ENCODE measurements at regions not wholly inside any gene's neighbourhood (a gene's known extent, or its start where the extent isn't known, plus 50 kb on each side); places are given as distances from the start of the nearest gene placed in this dataset.

DNA sequence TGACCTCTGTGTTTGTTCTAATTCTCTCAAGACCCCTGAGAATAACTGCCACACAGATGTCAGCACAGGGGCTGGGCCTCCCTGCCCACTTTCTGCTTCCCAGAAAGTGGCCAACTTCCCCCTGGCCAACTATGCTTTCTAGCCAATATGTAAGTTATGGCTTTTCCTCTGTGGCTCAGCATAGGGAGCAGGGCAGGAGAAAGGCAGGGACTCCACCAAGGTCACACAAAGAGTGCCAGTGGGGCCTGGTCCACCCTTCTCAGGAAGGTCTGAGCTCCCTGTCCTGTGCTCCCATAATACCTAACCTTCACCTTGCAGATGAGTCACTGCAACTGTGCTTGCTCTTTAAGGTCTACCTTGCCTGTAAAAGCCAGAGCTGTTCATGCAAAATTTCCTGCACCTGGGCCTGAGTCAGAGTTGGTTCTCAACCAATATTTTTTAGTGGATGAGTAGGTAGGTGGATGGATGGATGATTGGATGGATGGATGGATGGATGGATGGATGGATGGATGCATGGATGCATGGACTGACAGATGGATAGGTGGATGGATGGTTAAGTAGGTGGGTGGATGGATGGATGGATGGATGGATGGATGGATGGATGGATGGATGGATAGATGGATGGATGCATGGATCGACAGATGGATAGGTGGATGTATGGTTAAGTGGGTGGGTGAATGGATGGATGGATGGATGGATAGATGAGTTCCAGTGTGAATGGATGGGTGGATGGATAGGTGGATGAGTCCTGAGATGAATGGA is 64.2 kb downstream of the DIO3 start:
- Histone ChIP-seq H3K27me3 (ENCODE audit: insufficient read depth, poor library complexity, severe bottlenecking) (no peaks in the 10 kb centered on the region), H3K4me3 (ENCODE audit: severe bottlenecking) (no peak overlapping the region), H3K4me1 (ENCODE audit: insufficient read depth, poor library complexity, severe bottlenecking) (peaks cover 3% of the 10 kb centered on the region), H3K9me3 (ENCODE audit: severe bottlenecking) (no peaks in the 10 kb centered on the region), H3K36me3 (ENCODE audit: low read depth) (no peaks in the 10 kb centered on the region), H3K27ac (ENCODE audit: poor library complexity, severe bottlenecking) (no peak overlapping the region)
- ATAC-seq (ENCODE audit: low read depth) (no peak), DNase-seq (ENCODE audit: low spot score) (no peak)
- TF ChIP-seq, protein P1, sequence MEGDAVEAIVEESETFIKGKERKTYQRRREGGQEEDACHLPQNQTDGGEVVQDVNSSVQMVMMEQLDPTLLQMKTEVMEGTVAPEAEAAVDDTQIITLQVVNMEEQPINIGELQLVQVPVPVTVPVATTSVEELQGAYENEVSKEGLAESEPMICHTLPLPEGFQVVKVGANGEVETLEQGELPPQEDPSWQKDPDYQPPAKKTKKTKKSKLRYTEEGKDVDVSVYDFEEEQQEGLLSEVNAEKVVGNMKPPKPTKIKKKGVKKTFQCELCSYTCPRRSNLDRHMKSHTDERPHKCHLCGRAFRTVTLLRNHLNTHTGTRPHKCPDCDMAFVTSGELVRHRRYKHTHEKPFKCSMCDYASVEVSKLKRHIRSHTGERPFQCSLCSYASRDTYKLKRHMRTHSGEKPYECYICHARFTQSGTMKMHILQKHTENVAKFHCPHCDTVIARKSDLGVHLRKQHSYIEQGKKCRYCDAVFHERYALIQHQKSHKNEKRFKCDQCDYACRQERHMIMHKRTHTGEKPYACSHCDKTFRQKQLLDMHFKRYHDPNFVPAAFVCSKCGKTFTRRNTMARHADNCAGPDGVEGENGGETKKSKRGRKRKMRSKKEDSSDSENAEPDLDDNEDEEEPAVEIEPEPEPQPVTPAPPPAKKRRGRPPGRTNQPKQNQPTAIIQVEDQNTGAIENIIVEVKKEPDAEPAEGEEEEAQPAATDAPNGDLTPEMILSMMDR (IDR thresholded peaks at IDR 0.05; ENCODE audit: poor library complexity, severe bottlenecking): no peak

DNA sequence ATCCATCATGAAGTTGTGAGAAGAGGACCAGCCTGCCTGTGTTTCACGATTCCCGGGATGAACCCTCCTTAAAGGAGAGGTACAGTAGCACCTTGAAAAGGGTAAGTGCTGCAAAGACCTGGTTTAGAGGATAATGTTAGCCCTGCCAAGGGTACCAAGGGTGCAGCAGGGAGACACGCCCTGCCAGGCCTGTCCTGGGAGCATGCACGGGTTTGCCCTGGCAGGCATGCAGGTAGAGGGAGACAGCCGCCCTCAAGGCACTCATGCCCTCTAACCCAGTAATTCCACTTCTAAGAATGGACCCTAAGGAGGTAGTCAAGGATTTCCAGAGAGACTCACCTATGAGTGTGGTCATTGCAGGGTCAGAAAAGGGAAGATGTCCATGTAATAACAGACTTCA is 65.0 kb downstream of the DIO3 start:
- DNase-seq (ENCODE audit: low spot score) (no peak), ATAC-seq (ENCODE audit: low read depth) (no peak)
- H3K9me3 ChIP-seq (ENCODE audit: severe bottlenecking): no peaks in the 10 kb centered on the region
- TF ChIP-seq, protein P1 (IDR thresholded peaks at IDR 0.05; ENCODE audit: poor library complexity, severe bottlenecking): no peak
- H3K27ac ChIP-seq (ENCODE audit: poor library complexity, severe bottlenecking): no peak overlapping the region
- no peaks in the 10 kb centered on the region for H3K36me3 ChIP-seq (ENCODE audit: low read depth)
- H3K4me1 ChIP-seq (ENCODE audit: insufficient read depth, poor library complexity, severe bottlenecking): peaks cover 3% of the 10 kb centered on the region
- no peaks in the 10 kb centered on the region for H3K27me3 ChIP-seq (ENCODE audit: insufficient read depth, poor library complexity, severe bottlenecking)
- no peak overlapping the region for H3K4me3 ChIP-seq (ENCODE audit: severe bottlenecking)

DNA sequence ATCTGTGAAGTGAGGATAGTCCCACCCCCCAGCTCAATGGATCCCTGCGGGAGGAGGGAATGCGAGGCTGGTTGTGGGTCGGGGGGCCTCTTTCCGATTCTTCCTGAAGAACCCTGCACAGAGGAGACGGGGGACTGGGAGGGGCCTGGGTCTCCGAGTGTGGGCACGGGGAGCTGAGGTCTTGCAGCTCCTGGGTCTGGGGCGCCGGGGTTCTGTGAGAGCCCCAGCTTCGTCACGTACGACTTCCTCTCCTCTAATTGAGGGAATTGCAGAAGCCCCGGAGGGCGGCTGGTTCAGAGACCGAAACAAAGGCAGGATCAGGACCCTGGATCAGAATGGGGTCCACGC is 66.6 kb downstream of the DIO3 start:
- H3K4me1 ChIP-seq (ENCODE audit: insufficient read depth, poor library complexity, severe bottlenecking): peaks cover 3% of the 10 kb centered on the region
- TF ChIP-seq, protein P1 (IDR thresholded peaks at IDR 0.05; ENCODE audit: poor library complexity, severe bottlenecking): no peak
- no peaks in the 10 kb centered on the region for H3K27me3 ChIP-seq (ENCODE audit: insufficient read depth, poor library complexity, severe bottlenecking)
- H3K36me3 ChIP-seq (ENCODE audit: low read depth): no peaks in the 10 kb centered on the region
- no peak overlapping the region for H3K27ac ChIP-seq (ENCODE audit: poor library complexity, severe bottlenecking)
- no peaks in the 10 kb centered on the region for H3K9me3 ChIP-seq (ENCODE audit: severe bottlenecking)
- no peak for ATAC-seq (ENCODE audit: low read depth)
- DNase-seq (ENCODE audit: low spot score): no peak
- no peak overlapping the region for H3K4me3 ChIP-seq (ENCODE audit: severe bottlenecking)

DNA sequence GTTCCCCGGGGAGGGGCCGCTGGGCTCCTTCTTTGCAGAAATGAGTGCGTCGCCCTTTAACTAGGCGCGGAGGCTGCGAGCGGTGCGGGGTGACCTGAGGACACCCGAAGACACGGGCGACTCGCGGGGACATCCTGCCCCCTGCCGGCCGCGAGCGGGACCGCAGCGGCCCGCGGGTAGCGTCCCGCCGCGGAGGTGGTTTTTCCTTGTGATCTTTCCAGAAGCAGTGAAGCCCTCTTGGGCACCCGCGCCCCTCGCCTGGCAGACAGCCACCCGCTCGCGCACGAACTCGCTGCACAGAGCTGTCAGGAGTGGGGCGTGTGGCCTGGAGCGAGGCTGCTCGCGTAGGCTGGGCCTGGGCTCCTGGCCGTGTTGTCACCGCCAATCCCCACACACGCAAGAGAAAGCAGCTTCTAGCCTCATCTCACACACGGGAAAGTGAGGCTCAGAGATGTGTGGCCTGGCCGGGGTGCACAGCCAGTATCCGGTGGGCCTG is 67.2 kb downstream of the DIO3 start:
- TF ChIP-seq, protein P1 (IDR thresholded peaks at IDR 0.05; ENCODE audit: poor library complexity, severe bottlenecking): peak; percentile 99
- H3K9me3 ChIP-seq (ENCODE audit: severe bottlenecking): no peaks in the 10 kb centered on the region
- no peak overlapping the region for H3K27ac ChIP-seq (ENCODE audit: poor library complexity, severe bottlenecking)
- H3K4me1 ChIP-seq (ENCODE audit: insufficient read depth, poor library complexity, severe bottlenecking): peaks cover 3% of the 10 kb centered on the region
- no peaks in the 10 kb centered on the region for H3K36me3 ChIP-seq (ENCODE audit: low read depth)
- H3K4me3 ChIP-seq (ENCODE audit: severe bottlenecking): no peak overlapping the region
- no peaks in the 10 kb centered on the region for H3K27me3 ChIP-seq (ENCODE audit: insufficient read depth, poor library complexity, severe bottlenecking)
- DNase-seq (ENCODE audit: low spot score) (peak; percentile 83), ATAC-seq (ENCODE audit: low read depth) (peak; percentile 83)

DNA sequence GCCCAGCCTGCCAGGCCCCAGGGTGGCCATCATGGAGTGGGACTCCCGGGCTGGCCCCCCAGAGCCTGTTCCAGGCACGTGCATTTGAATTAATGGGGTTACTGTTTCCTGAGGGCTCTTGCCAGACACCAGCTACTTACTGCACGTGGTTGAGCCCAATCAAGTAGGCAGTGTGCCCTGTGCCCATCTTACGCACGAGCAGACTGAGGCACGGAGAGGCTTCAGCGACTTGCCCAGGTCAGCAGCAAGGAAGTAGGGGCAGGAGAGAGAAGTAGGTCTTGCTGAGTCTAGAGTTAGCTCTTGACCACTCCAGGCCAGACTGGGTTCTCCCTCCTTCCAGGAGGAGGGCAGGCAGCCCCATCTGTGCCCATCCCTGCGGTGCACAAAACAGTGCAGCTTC is 67.7 kb downstream of the DIO3 start:
- Histone ChIP-seq H3K36me3 (ENCODE audit: low read depth) (no peaks in the 10 kb centered on the region), H3K4me1 (ENCODE audit: insufficient read depth, poor library complexity, severe bottlenecking) (peaks cover 3% of the 10 kb centered on the region), H3K27ac (ENCODE audit: poor library complexity, severe bottlenecking) (no peak overlapping the region), H3K4me3 (ENCODE audit: severe bottlenecking) (no peak overlapping the region), H3K27me3 (ENCODE audit: insufficient read depth, poor library complexity, severe bottlenecking) (no peaks in the 10 kb centered on the region), H3K9me3 (ENCODE audit: severe bottlenecking) (no peaks in the 10 kb centered on the region)
- DNase-seq (ENCODE audit: low spot score) (no peak), ATAC-seq (ENCODE audit: low read depth) (no peak)
- TF ChIP-seq, protein P1 (IDR thresholded peaks at IDR 0.05; ENCODE audit: poor library complexity, severe bottlenecking): no peak

Data from RWPE2 (cell line).